Ecto neural progenitor cell (in vitro differentiated cells): ENCODE measurements at regions not wholly inside any gene's neighbourhood (a gene's known extent, or its start where the extent isn't known, plus 50 kb on each side); places are given as distances from the start of the nearest gene placed in this dataset.
"Not testable (repeated sequence)": the region's sequence is repeated elsewhere in the genome, so short reads cannot be mapped to it uniquely, and the experiment has no call there.

Experiments used
- DNase-seq: peaks from one replicate; pipeline ENCODE4 v3.0.0-alpha.2; 2018; ENCODE audit warnings: low spot score

- no peak for DNase-seq
Observed at GRCh38 chr14:71606064-71606463, 326.2 kb upstream of the RGS6 start.

GRCh38 chr14:71606575-71606974 is 325.7 kb upstream of the RGS6 start:
- DNase-seq: no peak

GRCh38 chr14:71607056-71607455 is 325.2 kb upstream of the RGS6 start:
- DNase-seq: no peak

GRCh38 chr14:71610149-71610548 is 322.1 kb upstream of the RGS6 start:
- DNase-seq: no peak

- no peak for DNase-seq
Observed at GRCh38 chr14:71610797-71611196, 321.4 kb upstream of the RGS6 start.

GRCh38 chr14:71613168-71613567 is 319.1 kb upstream of the RGS6 start:
- DNase-seq: no peak

GRCh38 chr14:71616013-71616412 is 316.2 kb upstream of the RGS6 start:
- DNase-seq: no peak

- DNase-seq: no peak
Observed at GRCh38 chr14:71618047-71618446, 314.2 kb upstream of the RGS6 start.

- DNase-seq: no peak
Observed at GRCh38 chr14:71618716-71619115, 313.5 kb upstream of the RGS6 start.

- no peak for DNase-seq
Observed at GRCh38 chr14:71619472-71619871, 312.8 kb upstream of the RGS6 start.

GRCh38 chr14:71620401-71620800 is 311.8 kb upstream of the RGS6 start:
- no peak for DNase-seq

- no peak for DNase-seq
Observed at GRCh38 chr14:71621276-71621675, 311.0 kb upstream of the RGS6 start.

- no peak for DNase-seq
Observed at GRCh38 chr14:71621980-71622605, 310.1 kb upstream of the RGS6 start.

GRCh38 chr14:71623939-71624338 is 308.3 kb upstream of the RGS6 start:
- no peak for DNase-seq

- DNase-seq: no peak
Observed at GRCh38 chr14:71625175-71625574, 307.1 kb upstream of the RGS6 start.

GRCh38 chr14:71625891-71626701 is 306.1 kb upstream of the RGS6 start:
- no peak for DNase-seq

GRCh38 chr14:71628433-71628832 is 303.8 kb upstream of the RGS6 start:
- no peak for DNase-seq

- DNase-seq: no peak
Observed at GRCh38 chr14:71629250-71629649, 303.0 kb upstream of the RGS6 start.

GRCh38 chr14:71629765-71630492 is 302.3 kb upstream of the RGS6 start:
- no peak for DNase-seq

- DNase-seq: not testable (repeated sequence)
Observed at GRCh38 chr14:71631030-71631429, 301.2 kb upstream of the RGS6 start.

- DNase-seq: no peak
Observed at GRCh38 chr14:71632440-71632946, 299.7 kb upstream of the RGS6 start.

- DNase-seq: no peak
Observed at GRCh38 chr14:71636076-71636475, 296.2 kb upstream of the RGS6 start.
